GM12878 (cell line): ENCODE measurements at regions not wholly inside any gene's neighbourhood (a gene's known extent, or its start where the extent isn't known, plus 50 kb on each side); places are given as distances from the start of the nearest gene placed in this dataset.

Experiments
- CREB1 ChIP-seq: IDR thresholded peaks from 2 replicates; pipeline ENCODE4 v1.6.1; 2012; ENCODE audit warnings: low read depth, mild to moderate bottlenecking, inconsistent platforms
- DPF2 ChIP-seq: fragments of 450-650 bp; IDR thresholded peaks from 2 replicates; pipeline ENCODE4 v1.6.1; 2017; ENCODE audit warnings: mild to moderate bottlenecking
- EZH2 ChIP-seq: IDR thresholded peaks from 2 replicates; pipeline ENCODE4 v1.6.1; 2012; ENCODE audit warnings: low read depth, mild to moderate bottlenecking, control low read depth, inconsistent platforms, low read length, borderline replicate concordance; ENCODE audit not compliant: control insufficient read depth
- HCFC1 ChIP-seq: fragments of 150-350 bp; IDR thresholded peaks from 2 replicates; pipeline ENCODE4 v1.6.1; 2014; ENCODE audit warnings: low read length
- HDAC6 ChIP-seq: fragments of 200-600 bp; sonication (generic); IDR thresholded peaks from one replicate; pipeline ENCODE4 v1.8.0; 2017; ENCODE audit warnings: antibody characterized with exemption; ENCODE audit not compliant: unreplicated experiment
- MYB ChIP-seq: fragments of 150-350 bp; IDR thresholded peaks from 2 replicates; pipeline ENCODE4 v1.6.1; 2014; ENCODE audit warnings: mild to moderate bottlenecking, low read depth, low read length, borderline replicate concordance
- TF ChIP-seq, protein P1 (sequence below), 3 experiments: IDR thresholded peaks in 2 of 3; conservative IDR thresholded peaks in 1 of 3; 2 replicates each; pipeline ENCODE4 v1.5.1; 2011; ENCODE audit warnings: low read depth in 3 of 3, low read length in 3 of 3, mild to moderate bottlenecking in 3 of 3, control low read depth in 2 of 3, moderate library complexity in 2 of 3, inconsistent platforms in 1 of 3, mixed read lengths in 1 of 3; ENCODE audit not compliant: control insufficient read depth in 2 of 3, insufficient read depth in 1 of 3; ENCODE audit errors: extremely low read depth in 1 of 3
- TF ChIP-seq, protein P2 (sequence below): IDR thresholded peaks from 2 replicates; pipeline ENCODE4 v1.6.1; 2012; ENCODE audit warnings: low read length, inconsistent platforms

DNA sequence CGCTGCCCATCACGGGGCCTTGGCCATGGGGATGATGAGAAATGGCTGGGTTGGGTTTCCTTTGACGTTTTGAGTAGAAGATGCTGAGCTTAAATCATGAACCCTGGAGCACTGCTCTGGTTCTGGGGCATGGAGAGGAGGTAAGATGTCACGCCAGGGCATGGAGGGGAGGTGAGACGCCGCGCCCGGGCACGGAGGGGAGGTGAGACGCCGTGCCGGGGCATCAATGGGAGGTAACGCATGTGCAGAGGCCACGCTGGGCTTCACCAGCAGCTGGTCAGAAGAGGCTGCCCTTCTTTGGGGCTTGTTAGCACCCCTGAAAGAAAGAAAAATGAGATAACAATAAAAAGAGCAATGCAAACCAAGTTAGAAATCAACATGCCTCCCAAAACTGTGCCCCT, 322.5 kb upstream of the IRX4 start:
- no peak for TF ChIP-seq EZH2
- TF ChIP-seq, protein P1, sequence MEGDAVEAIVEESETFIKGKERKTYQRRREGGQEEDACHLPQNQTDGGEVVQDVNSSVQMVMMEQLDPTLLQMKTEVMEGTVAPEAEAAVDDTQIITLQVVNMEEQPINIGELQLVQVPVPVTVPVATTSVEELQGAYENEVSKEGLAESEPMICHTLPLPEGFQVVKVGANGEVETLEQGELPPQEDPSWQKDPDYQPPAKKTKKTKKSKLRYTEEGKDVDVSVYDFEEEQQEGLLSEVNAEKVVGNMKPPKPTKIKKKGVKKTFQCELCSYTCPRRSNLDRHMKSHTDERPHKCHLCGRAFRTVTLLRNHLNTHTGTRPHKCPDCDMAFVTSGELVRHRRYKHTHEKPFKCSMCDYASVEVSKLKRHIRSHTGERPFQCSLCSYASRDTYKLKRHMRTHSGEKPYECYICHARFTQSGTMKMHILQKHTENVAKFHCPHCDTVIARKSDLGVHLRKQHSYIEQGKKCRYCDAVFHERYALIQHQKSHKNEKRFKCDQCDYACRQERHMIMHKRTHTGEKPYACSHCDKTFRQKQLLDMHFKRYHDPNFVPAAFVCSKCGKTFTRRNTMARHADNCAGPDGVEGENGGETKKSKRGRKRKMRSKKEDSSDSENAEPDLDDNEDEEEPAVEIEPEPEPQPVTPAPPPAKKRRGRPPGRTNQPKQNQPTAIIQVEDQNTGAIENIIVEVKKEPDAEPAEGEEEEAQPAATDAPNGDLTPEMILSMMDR (IDR thresholded peaks at IDR 0.05 in 2 of 3, conservative IDR thresholded peaks at IDR 0.05 in 1 of 3; ENCODE audit: control insufficient read depth in 2 of 3, extremely low read depth in 1 of 3, insufficient read depth in 1 of 3, low read depth in 3 of 3, low read length in 3 of 3): no peak
- no peak for TF ChIP-seq MYB
- TF ChIP-seq HDAC6: no peak
- no peak for TF ChIP-seq HCFC1
- TF ChIP-seq, protein P2, sequence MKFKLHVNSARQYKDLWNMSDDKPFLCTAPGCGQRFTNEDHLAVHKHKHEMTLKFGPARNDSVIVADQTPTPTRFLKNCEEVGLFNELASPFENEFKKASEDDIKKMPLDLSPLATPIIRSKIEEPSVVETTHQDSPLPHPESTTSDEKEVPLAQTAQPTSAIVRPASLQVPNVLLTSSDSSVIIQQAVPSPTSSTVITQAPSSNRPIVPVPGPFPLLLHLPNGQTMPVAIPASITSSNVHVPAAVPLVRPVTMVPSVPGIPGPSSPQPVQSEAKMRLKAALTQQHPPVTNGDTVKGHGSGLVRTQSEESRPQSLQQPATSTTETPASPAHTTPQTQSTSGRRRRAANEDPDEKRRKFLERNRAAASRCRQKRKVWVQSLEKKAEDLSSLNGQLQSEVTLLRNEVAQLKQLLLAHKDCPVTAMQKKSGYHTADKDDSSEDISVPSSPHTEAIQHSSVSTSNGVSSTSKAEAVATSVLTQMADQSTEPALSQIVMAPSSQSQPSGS: no peak
- TF ChIP-seq CREB1: no peak
- TF ChIP-seq DPF2: no peak
